HG03045 (cell line): ENCODE measurements at regions not wholly inside any gene's neighbourhood (a gene's known extent, or its start where the extent isn't known, plus 50 kb on each side); places are given as distances from the start of the nearest gene placed in this dataset.
"Not testable (repeated sequence)": the region's sequence is repeated elsewhere in the genome, so short reads cannot be mapped to it uniquely, and the experiment has no call there.

ENCODE experiments used
- ATAC-seq: cut with Tn5 transposase; IDR thresholded peaks from one replicate; pipeline ENCODE4 v1.9.1; 2021; ENCODE audit warnings: mild to moderate bottlenecking, moderate library complexity; ENCODE audit not compliant: unreplicated experiment

GRCh38 chr2:183456177-183456576, 331.9 kb downstream of the NUP35 start:
- no peak for ATAC-seq

- no peak for ATAC-seq
Observed at GRCh38 chr2:183458460-183458859, 334.2 kb downstream of the NUP35 start.

GRCh38 chr2:183459466-183459865, 335.2 kb downstream of the NUP35 start:
- ATAC-seq: no peak

- no peak for ATAC-seq
Observed at GRCh38 chr2:183463821-183464220, 339.6 kb downstream of the NUP35 start.

GRCh38 chr2:183465048-183465447, 340.8 kb downstream of the NUP35 start:
- ATAC-seq: no peak

GRCh38 chr2:183474912-183475695, 350.9 kb downstream of the NUP35 start:
- ATAC-seq: no peak

GRCh38 chr2:183476490-183476889, 352.2 kb downstream of the NUP35 start:
- no peak for ATAC-seq

GRCh38 chr2:183477296-183477695, 353.1 kb downstream of the NUP35 start:
- ATAC-seq: no peak

- not testable (repeated sequence) for ATAC-seq
Observed at GRCh38 chr2:183478941-183479595, 354.8 kb downstream of the NUP35 start.

GRCh38 chr2:183487326-183487725, 363.1 kb downstream of the NUP35 start:
- ATAC-seq: no peak

GRCh38 chr2:183488421-183488820, 364.2 kb downstream of the NUP35 start:
- ATAC-seq: no peak

- ATAC-seq: no peak
Observed at GRCh38 chr2:183490489-183490888, 366.2 kb downstream of the NUP35 start.

- no peak for ATAC-seq
Observed at GRCh38 chr2:183490914-183491313, 366.7 kb downstream of the NUP35 start.

- ATAC-seq: no peak
Observed at GRCh38 chr2:183493040-183493439, 368.8 kb downstream of the NUP35 start.

GRCh38 chr2:183495079-183495478, 370.8 kb downstream of the NUP35 start:
- ATAC-seq: no peak

GRCh38 chr2:183495589-183496267, 371.5 kb downstream of the NUP35 start:
- ATAC-seq: peak; percentile 65

GRCh38 chr2:183497861-183498260, 373.6 kb downstream of the NUP35 start:
- no peak for ATAC-seq

GRCh38 chr2:183505911-183506310, 381.7 kb downstream of the NUP35 start:
- no peak for ATAC-seq

- ATAC-seq: no peak
Observed at GRCh38 chr2:183511154-183511553, 386.9 kb downstream of the NUP35 start.

GRCh38 chr2:183519371-183520056, 395.3 kb downstream of the NUP35 start:
- no peak for ATAC-seq

GRCh38 chr2:183521911-183522310, 397.7 kb downstream of the NUP35 start:
- ATAC-seq: no peak
